PC-9 (cell line): ENCODE measurements at regions not wholly inside any gene's neighbourhood (a gene's known extent, or its start where the extent isn't known, plus 50 kb on each side); places are given as distances from the start of the nearest gene placed in this dataset.

Experiments
- BruUV-seq: library from RNA; stranded (reverse); fragments of 400-500 nt; replicated peaks from 2 replicates; lab custom pipeline; 2021; lab: Mats Ljungman, UMichigan
- CTCF ChIA-PET: fragments of 300-600 bp; sonication (Branson Sonifier 250); formaldehyde crosslinking; loops from one replicate; lab custom pipeline; 2022; ENCODE audit warnings: antibody characterized with exemption; lab: Charles Lee
- POLR2A ChIA-PET: fragments of 300-600 bp; sonication (Branson Sonifier 250); formaldehyde crosslinking; loops from one replicate; lab custom pipeline; 2022; ENCODE audit warnings: antibody characterized with exemption; ENCODE audit not compliant: unreplicated experiment; lab: Charles Lee
- DNase-seq, 2 experiments: peaks; one replicate each; pipeline versions ENCODE4 v3.0.0 to v3.0.0-alpha.2; 2015 to 2022; ENCODE audit warnings: mixed read lengths in 1 of 2
- H2AFZ ChIP-seq: fragments of 200-600 bp; sonication (generic); 2 replicates; pipeline ENCODE4 v1.8.1; 2017; ENCODE audit warnings: antibody characterized with exemption
- H3F3A ChIP-seq: fragments of 200-600 bp; sonication (generic); 2 replicates; pipeline ENCODE4 v1.8.1; 2017; ENCODE audit warnings: antibody characterized with exemption, mild to moderate bottlenecking, low read depth; ENCODE audit not compliant: insufficient read depth
- H3K27ac ChIP-seq: fragments of 200-600 bp; sonication (generic); 2 replicates; pipeline ENCODE4 v1.6.1; 2016; ENCODE audit warnings: mixed run types
- H3K27me3 ChIP-seq: fragments of 200-600 bp; sonication (generic); 2 replicates; pipeline ENCODE4 v1.6.1; 2016; ENCODE audit warnings: low read depth, mixed run types; ENCODE audit not compliant: insufficient read depth
- H3K36me3 ChIP-seq: fragments of 200-600 bp; sonication (generic); 2 replicates; pipeline ENCODE4 v1.6.1; 2016; ENCODE audit warnings: low read depth, mixed run types
- H3K4me1 ChIP-seq: fragments of 200-600 bp; sonication (generic); replicated peaks from 2 replicates; pipeline ENCODE4 v1.6.1; 2016; ENCODE audit warnings: mixed run types; ENCODE audit not compliant: insufficient read depth
- H3K4me2 ChIP-seq: fragments of 200-600 bp; sonication (generic); 2 replicates; pipeline ENCODE4 v1.6.1; 2017; ENCODE audit warnings: mixed run types
- H3K4me3 ChIP-seq: fragments of 200-600 bp; sonication (generic); 2 replicates; pipeline ENCODE4 v1.6.1; 2016; ENCODE audit warnings: mixed run types
- H3K79me2 ChIP-seq: fragments of 200-600 bp; sonication (generic); 2 replicates; pipeline ENCODE4 v1.6.1; 2017; ENCODE audit warnings: low read depth, mixed run types
- H3K9me2 ChIP-seq: fragments of 200-600 bp; sonication (generic); 2 replicates; pipeline ENCODE4 v1.8.1; 2017; ENCODE audit warnings: mild to moderate bottlenecking; ENCODE audit not compliant: insufficient read depth
- H3K9me3 ChIP-seq: fragments of 200-600 bp; sonication (generic); 2 replicates; pipeline ENCODE4 v1.8.1; 2016; ENCODE audit warnings: low read depth; ENCODE audit not compliant: insufficient read depth
- H4K20me1 ChIP-seq: fragments of 200-600 bp; sonication (generic); 2 replicates; pipeline ENCODE4 v1.8.1; 2017; ENCODE audit not compliant: insufficient read depth
- CTCF ChIP-seq: fragments of 200-600 bp; sonication (generic); conservative IDR thresholded peaks from 2 replicates; pipeline ENCODE4 v1.6.1; 2017; ENCODE audit warnings: mixed run types, antibody characterized with exemption, mild to moderate bottlenecking, moderate library complexity
- EZH2 ChIP-seq: fragments of 200-600 bp; sonication (generic); IDR thresholded peaks from 2 replicates; pipeline ENCODE4 v1.8.0; 2017; ENCODE audit warnings: antibody characterized with exemption, low read depth
- intact Hi-C: fragments of 100-400 bp; cut with micrococcal nuclease; formaldehyde crosslinking; loops from one replicate; pipeline ENCODE4 v1.10.0; 2022; ENCODE audit not compliant: unreplicated experiment

GRCh38 chr2:76039505-76039904, 328.8 kb upstream of the GCFC2 start:
- CTCF ChIA-PET: no interaction called here
- Histone ChIP-seq H4K20me1 (no peaks in the 10 kb centered on the region), H3K4me2 (no peak overlapping the region), H3K79me2 (no peaks in the 10 kb centered on the region), H3F3A (no peaks in the 10 kb centered on the region), H3K4me3 (no peak overlapping the region), H3K9me3 (no peaks in the 10 kb centered on the region), H3K27me3 (no peaks in the 10 kb centered on the region), H2AFZ (no peak overlapping the region), H3K36me3 (no peaks in the 10 kb centered on the region), H3K27ac (no peak overlapping the region), H3K9me2 (no peaks in the 10 kb centered on the region; the same call in 1 of the 2 replicates), H3K4me1 (no peaks in the 10 kb centered on the region)
- BruUV-seq: no TSS peak
- intact Hi-C loops: no loop called here
- no peak for TF ChIP-seq CTCF
- TF ChIP-seq EZH2: no peak
- DNase-seq: no peak
- POLR2A ChIA-PET: no interaction called here

GRCh38 chr2:76027761-76028160, 317.0 kb upstream of the GCFC2 start:
- DNase-seq: no peak
- Histone ChIP-seq H3K27ac (no peak overlapping the region), H3K27me3 (no peaks in the 10 kb centered on the region), H3K4me1 (no peaks in the 10 kb centered on the region), H3K36me3 (no peaks in the 10 kb centered on the region), H3K4me2 (no peak overlapping the region), H3K79me2 (no peaks in the 10 kb centered on the region), H2AFZ (no peak overlapping the region), H3K4me3 (no peak overlapping the region), H3K9me3 (no peaks in the 10 kb centered on the region), H3F3A (no peaks in the 10 kb centered on the region), H4K20me1 (peaks cover 3% of the 10 kb centered on the region; the same call in 1 of the 2 replicates), H3K9me2 (no peaks in the 10 kb centered on the region)
- TF ChIP-seq EZH2 (no peak), CTCF (no peak)
- intact Hi-C loops: no loop called here
- no TSS peak for BruUV-seq
- POLR2A ChIA-PET: no interaction called here
- CTCF ChIA-PET: no interaction called here

- ChIA-PET POLR2A (no interaction called here), CTCF (no interaction called here)
- Histone ChIP-seq H3K4me1 (no peaks in the 10 kb centered on the region), H3K9me3 (no peaks in the 10 kb centered on the region), H3K9me2 (no peaks in the 10 kb centered on the region), H3K79me2 (no peaks in the 10 kb centered on the region), H4K20me1 (no peaks in the 10 kb centered on the region), H3K27me3 (no peaks in the 10 kb centered on the region), H2AFZ (no peak overlapping the region), H3K27ac (no peak overlapping the region), H3K36me3 (no peaks in the 10 kb centered on the region), H3K4me2 (no peak overlapping the region), H3F3A (no peaks in the 10 kb centered on the region), H3K4me3 (no peak overlapping the region)
- intact Hi-C loops: no loop called here
- TF ChIP-seq CTCF (no peak), EZH2 (no peak)
- DNase-seq: no peak
- BruUV-seq: no TSS peak
Measured at GRCh38 chr2:76019128-76019527, 308.4 kb upstream of the GCFC2 start.
